ENCODE measurements at regions not wholly inside any gene's neighbourhood (a gene's known extent, or its start where the extent isn't known, plus 50 kb on each side); places are given as distances from the start of the nearest gene placed in this dataset.

DNA sequence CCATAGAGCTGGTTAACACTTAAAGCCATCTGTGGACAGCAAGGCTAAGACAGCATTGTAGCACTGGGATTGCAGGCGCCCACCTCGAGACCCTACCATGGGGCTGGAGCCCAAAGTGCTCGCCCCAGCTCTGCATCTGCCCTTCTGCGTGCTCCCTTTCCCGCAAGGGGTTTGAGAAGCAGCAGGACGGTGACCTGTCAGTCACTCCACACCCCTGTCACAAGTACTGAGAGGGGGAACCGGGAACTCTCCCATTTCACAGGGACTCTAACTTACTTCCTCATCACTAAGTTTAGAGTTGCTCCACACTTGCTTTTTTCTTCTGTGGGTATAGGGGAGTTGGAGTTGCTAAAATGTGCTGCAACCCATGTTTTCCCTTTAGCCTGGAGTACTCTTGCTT is 273.2 kb downstream of the SMARCA2 start:
- Mint-ChIP-seq H3K27ac (no peak overlapping the region), H3K9me3 (no peaks in the 10 kb centered on the region), H3K4me3 (no peak overlapping the region), H3K4me1 (peaks cover 43% of the 10 kb centered on the region), H3K27me3 (ENCODE audit: low read depth) (no peaks in the 10 kb centered on the region), H3K36me3 (no peaks in the 10 kb centered on the region)
- TF ChIP-seq, protein P1, sequence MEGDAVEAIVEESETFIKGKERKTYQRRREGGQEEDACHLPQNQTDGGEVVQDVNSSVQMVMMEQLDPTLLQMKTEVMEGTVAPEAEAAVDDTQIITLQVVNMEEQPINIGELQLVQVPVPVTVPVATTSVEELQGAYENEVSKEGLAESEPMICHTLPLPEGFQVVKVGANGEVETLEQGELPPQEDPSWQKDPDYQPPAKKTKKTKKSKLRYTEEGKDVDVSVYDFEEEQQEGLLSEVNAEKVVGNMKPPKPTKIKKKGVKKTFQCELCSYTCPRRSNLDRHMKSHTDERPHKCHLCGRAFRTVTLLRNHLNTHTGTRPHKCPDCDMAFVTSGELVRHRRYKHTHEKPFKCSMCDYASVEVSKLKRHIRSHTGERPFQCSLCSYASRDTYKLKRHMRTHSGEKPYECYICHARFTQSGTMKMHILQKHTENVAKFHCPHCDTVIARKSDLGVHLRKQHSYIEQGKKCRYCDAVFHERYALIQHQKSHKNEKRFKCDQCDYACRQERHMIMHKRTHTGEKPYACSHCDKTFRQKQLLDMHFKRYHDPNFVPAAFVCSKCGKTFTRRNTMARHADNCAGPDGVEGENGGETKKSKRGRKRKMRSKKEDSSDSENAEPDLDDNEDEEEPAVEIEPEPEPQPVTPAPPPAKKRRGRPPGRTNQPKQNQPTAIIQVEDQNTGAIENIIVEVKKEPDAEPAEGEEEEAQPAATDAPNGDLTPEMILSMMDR (IDR thresholded peaks at IDR 0.05; ENCODE audit: unreplicated experiment) = no peak
- no peak for DNase-seq (ENCODE audit: low spot score in 2 of 2, unreplicated experiment in 2 of 2)

GRCh38 chr9:2289263-2289662 is 274.1 kb downstream of the SMARCA2 start:
- Mint-ChIP-seq H3K4me1 (peaks cover 49% of the 10 kb centered on the region), H3K27me3 (ENCODE audit: low read depth) (no peaks in the 10 kb centered on the region), H3K4me3 (no peak overlapping the region), H3K36me3 (no peaks in the 10 kb centered on the region), H3K9me3 (no peaks in the 10 kb centered on the region), H3K27ac (peak overlapping the region; percentile 67)
- DNase-seq (ENCODE audit: low spot score in 2 of 2, unreplicated experiment in 2 of 2) = no peak
- TF ChIP-seq, protein P1 (IDR thresholded peaks at IDR 0.05; ENCODE audit: unreplicated experiment) = no peak

GRCh38 chr9:2290382-2290781 is 275.2 kb downstream of the SMARCA2 start:
- DNase-seq (ENCODE audit: low spot score in 2 of 2, unreplicated experiment in 2 of 2) = no peak
- H3K9me3 Mint-ChIP-seq = no peaks in the 10 kb centered on the region
- no peaks in the 10 kb centered on the region for H3K36me3 Mint-ChIP-seq
- TF ChIP-seq, protein P1 (IDR thresholded peaks at IDR 0.05; ENCODE audit: unreplicated experiment) = no peak
- H3K27ac Mint-ChIP-seq = no peak overlapping the region
- no peak overlapping the region for H3K4me3 Mint-ChIP-seq
- no peaks in the 10 kb centered on the region for H3K27me3 Mint-ChIP-seq (ENCODE audit: low read depth)
- H3K4me1 Mint-ChIP-seq = peaks cover 53% of the 10 kb centered on the region

DNA sequence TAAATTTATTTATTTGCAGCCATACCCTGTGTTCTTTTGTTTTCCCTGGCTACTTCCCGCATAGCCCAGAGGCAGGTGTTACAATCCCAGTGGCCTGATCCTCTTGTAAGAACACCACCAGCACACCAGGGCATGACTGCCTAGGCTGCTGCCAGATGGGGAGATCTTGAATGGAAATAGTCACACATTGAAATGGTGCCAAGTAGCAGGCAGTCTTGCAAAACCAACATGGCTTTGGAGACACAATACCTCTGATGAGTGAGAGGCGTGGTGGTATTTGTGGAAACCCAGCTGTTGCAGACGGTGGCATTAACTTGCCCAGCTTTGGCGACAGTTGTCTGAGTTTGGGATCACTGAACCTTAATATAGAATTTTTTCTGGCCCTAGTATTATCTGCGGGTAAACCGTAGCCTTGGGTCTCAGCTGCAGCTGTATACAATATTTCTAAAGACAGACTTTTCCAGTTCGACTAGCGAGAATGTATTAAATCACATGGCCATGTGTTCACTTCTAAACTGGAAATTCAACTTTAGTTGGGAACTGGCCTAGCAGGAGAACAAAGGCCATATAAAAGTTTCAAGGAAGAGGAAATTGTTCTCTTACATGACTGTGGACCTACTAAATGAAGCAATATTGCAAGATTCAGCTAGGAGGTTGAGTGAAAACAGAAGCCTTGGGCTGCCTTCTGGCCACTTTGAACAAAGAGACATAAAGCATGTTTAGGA is 277.0 kb downstream of the SMARCA2 start:
- no peak overlapping the region for H3K4me3 Mint-ChIP-seq
- no peaks in the 10 kb centered on the region for H3K9me3 Mint-ChIP-seq
- peaks cover 43% of the 10 kb centered on the region for H3K4me1 Mint-ChIP-seq
- peak overlapping the region; percentile 89 for H3K27ac Mint-ChIP-seq
- TF ChIP-seq, protein P1 (IDR thresholded peaks at IDR 0.05; ENCODE audit: unreplicated experiment) = no peak
- DNase-seq (ENCODE audit: low spot score in 2 of 2, unreplicated experiment in 2 of 2) = no peak
- H3K27me3 Mint-ChIP-seq (ENCODE audit: low read depth) = no peaks in the 10 kb centered on the region
- no peaks in the 10 kb centered on the region for H3K36me3 Mint-ChIP-seq

GRCh38 chr9:2292733-2293132 is 277.6 kb downstream of the SMARCA2 start:
- DNase-seq (ENCODE audit: low spot score in 2 of 2, unreplicated experiment in 2 of 2) = no peak
- TF ChIP-seq, protein P1 (IDR thresholded peaks at IDR 0.05; ENCODE audit: unreplicated experiment) = no peak
- no peaks in the 10 kb centered on the region for H3K36me3 Mint-ChIP-seq
- peak overlapping the region; percentile 89 for H3K27ac Mint-ChIP-seq
- peaks cover 3% of the 10 kb centered on the region for H3K9me3 Mint-ChIP-seq
- H3K4me3 Mint-ChIP-seq = no peak overlapping the region
- peaks cover 43% of the 10 kb centered on the region for H3K4me1 Mint-ChIP-seq
- no peaks in the 10 kb centered on the region for H3K27me3 Mint-ChIP-seq (ENCODE audit: low read depth)
